GM21447 (cell line): ENCODE measurements at regions not wholly inside any gene's neighbourhood (a gene's known extent, or its start where the extent isn't known, plus 50 kb on each side); places are given as distances from the start of the nearest gene placed in this dataset.
"Not testable (repeated sequence)": the region's sequence is repeated elsewhere in the genome, so short reads cannot be mapped to it uniquely, and the experiment has no call there.

Source experiments
- ATAC-seq: cut with Tn5 transposase; IDR thresholded peaks from one replicate; pipeline ENCODE4 v1.9.1; 2021; ENCODE audit not compliant: unreplicated experiment

DNA sequence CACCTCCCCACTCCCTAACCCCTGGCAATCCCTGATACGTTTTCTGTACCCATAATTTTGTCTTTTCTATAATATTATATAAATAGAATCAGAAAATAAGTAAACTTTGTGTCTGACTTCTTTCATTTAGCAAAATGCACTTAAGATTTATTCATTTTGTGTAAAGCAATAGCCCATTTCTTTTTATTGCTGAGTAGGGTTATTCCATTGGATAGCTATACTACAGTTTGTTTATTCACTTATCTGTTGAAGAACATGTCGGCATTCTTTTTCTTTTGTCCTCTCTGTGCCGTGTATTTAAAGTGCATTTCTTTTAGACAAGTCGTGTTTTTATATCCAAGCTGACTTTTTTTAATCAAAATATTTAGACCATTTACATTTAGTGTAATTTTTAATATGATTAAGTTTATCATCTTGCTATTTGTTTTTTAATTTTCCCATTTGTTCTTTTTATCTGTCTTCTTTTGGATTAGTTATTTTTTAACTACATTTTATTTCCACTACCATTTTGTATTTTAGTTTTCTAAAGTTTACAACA lies 176.4 kb upstream of the TSHZ3 start:
- ATAC-seq: no peak

DNA sequence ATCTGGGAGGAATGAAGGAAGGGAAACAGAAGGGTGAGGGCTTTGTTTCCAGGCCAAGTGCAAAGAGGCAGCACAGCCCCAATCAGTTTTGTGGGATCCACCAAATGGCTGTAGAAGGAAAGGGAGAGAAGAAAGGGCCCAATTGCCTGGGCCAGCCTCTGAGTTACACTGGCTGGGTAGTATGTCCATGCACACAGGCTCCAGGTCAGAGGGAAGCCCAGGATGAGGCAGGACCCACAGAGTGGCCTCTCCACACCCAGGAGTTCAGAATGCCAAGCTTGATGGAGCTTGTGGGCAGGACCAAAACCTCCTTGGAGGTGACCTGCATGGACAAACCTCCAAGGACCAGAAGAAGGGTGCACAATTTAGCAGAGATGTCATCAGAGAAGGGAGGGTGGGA lies 178.2 kb upstream of the TSHZ3 start:
- ATAC-seq: no peak

DNA sequence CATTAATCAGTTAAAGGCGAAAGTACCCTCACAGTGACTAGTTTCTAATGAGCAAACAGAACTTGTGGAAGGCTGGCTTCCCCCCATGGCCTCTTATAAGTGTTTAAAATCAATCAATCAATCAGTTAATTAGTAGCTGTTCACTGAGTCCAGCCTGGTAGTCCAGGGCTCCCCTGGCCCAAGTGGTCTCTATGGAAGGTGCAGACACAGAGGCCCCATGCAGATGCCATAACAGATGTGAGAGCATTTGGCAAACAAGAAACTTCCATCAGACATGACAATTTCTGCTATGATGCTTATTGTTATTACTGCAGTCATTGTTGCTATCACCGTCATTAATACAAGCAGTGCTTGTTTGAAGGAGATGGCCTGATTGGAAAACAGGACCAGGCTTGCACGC lies 179.0 kb upstream of the TSHZ3 start:
- ATAC-seq: no peak

DNA sequence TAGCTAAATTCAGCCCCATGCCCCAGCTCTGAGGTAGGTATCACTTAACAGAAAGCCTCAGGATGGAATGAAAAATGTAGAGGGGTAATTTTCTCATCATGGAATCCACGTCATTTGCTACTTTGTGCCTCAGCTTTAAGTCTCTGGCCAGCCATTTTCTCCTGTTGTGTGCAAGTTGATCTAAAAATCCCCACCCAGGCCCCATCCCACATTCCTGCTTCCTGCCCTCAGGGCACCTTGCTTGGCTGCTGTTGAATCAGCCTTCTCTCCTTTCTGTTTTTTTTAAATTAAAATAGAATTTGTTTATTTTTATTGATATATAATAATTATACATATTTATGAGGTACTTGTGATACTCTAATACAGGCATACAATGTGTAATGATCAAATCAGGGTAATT lies 179.9 kb upstream of the TSHZ3 start:
- no peak for ATAC-seq

DNA sequence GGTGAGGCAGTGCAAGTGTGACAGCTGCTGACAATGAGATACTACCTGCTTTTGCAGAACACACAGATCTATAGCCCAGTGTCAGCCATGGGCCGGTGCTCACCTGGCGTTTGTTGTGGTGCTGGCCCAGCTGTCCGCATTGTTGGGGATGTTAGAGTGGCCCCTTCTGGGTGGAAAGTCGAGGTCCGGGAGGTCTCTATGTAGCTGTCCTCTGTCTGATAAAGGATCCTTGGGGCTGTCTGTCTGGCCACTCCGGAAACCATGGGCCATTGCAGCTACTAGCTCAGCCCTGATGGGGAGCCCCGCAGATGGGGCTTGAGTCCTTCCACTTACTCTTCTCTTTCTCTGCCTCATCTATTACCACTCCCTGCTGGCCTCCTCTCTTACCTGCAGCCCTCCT lies 181.5 kb upstream of the TSHZ3 start:
- no peak for ATAC-seq

DNA sequence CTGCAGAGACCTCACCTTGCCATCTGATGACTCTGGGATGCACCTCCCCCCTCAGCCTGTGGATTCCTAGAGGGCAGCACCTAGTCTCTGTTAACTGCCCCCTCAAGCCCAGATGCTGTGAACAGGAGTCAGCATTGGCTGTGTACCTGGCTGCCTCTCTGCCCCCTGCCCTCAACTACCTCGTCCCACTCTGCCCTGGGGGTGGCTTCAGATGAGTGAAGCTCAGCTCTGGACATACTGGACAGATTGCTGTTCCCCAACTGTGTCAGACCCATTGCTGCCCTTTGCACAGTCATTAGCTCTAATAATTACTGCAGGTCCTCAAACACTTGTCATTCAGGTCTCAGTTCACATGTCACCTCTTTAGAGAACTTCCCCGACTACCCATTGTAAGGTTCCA lies 182.1 kb upstream of the TSHZ3 start:
- ATAC-seq: no peak

DNA sequence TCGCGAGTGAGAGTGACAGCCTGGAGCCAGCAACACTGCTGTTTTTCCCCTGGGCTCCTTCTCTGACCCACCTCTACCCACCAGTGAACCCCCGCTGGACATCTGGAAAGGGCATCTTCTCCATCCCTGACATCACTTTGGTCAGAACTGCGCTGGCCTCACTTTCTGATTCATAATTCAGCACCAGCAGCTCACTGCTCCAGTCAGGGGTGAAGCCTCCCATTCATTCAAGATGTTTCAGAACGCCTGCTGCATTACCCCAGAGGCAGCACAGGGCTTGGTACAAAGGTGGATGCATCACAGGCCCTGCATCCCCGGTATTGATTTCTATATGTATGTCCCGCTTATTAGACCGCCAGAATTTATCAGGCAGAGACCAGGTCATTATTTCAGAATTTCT lies 182.8 kb upstream of the TSHZ3 start:
- no peak for ATAC-seq

DNA sequence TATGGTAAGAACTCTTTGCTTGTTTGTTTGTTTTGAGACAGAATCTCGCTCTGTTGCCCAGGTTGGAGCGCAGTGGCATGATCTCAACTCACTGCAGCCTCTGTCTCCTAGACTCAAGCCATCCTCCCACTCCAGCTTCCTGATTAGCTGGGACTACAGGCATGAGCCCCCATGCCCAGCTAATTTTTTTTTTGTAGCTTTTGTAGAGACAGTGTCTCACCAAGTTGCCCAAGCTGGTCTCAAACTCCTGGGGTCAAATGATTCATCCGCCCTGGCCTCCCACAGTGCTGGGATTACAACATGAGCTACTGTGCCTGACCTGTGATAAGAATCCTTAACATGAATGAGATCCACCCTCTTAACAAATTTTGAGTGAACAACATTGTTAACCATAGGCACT lies 183.9 kb upstream of the TSHZ3 start:
- no peak for ATAC-seq

DNA sequence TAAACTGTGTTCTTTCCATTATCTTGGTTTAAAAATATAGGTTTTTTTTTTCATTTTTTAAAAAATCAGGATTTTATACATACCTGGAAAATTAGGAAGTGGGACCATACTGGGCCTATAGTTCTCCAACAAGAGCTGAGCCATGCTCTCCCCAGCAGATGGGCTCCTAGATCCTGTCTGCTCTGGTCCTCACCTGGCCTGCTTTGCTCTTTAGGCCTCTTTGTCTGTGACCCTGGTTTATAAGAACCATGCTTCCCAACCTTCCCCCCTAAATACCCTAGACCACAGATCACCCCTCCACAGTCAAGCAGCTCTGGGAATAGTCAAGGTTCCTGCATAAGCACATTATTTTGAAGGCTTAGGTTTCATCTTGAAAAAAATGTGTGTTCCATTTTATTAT lies 185.0 kb upstream of the TSHZ3 start:
- no peak for ATAC-seq

DNA sequence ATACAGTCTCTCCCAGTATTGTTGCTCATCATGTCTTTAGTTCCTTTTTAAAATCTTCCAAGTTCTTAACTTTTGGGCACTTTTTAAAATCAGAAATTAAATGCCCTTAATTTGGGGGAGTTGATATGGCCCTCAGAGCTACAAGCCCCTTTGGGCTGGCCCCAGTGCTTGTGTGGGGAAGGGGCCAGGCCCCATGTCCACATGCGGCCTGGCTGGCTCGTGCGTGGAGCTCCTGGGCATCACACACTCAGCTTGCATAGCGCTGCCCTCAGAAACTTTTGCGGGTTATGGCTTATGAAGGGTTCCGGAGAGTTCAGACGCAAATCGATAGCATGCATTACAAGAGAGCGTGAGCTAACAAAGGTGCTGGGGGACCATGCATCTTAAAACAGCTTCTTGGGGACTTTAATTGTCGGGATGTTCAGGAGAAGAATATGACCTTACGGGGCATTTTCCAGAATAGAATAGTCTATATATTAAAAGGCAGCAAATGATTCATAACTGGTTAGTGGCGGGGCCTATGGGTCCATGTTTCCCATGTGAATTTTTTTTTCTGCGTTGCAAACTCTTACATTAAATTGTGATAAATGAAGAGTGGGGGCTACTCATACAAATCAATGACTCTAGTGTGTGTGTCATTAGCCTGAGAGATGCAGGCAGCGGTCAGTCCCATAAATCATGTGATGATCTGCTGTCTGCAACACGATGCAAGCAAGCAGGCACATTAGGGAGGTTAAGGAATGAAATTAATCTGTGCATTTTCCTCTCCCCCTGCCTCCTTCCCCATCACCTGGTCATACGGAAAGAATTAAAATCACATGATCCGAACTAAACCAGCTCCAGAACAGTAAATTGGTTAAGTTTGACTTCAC lies 185.8 kb upstream of the TSHZ3 start:
- no peak for ATAC-seq

DNA sequence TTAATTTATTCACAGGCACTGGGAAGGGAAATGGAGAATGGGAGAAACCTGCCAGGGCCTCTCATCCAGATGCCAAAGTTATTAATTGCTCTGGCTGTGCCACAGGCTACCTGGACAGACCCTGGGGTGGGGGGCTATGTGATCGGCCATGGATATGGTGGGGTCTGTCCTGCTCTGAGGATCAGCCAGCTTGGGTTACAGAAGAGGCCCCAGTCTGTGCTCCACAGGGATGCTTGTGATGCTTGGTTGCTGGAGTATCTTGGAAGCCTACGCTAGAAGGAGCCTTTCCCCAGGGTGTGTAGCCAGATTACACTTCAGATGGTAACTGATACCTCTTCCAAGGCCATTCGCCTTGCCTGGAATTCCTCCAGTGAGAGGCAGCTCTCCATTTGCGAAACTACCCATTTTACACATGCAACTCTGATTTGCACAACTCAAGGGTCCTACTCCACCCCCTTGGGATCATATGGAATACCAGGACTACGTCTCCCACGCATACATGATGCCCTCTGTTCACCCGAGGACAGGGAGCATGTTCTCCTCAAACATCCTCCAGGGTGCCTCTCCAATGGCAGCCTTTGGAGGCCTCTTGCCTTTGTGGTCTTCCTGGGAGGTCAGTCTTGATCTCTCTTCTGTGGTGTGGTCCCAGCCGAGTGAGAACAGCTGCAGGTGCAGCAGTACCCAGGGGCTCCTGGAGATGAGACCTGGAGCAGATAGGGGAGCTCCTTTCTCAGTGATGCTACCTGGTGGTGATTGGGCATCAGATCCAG lies 186.6 kb upstream of the TSHZ3 start:
- no peak for ATAC-seq

DNA sequence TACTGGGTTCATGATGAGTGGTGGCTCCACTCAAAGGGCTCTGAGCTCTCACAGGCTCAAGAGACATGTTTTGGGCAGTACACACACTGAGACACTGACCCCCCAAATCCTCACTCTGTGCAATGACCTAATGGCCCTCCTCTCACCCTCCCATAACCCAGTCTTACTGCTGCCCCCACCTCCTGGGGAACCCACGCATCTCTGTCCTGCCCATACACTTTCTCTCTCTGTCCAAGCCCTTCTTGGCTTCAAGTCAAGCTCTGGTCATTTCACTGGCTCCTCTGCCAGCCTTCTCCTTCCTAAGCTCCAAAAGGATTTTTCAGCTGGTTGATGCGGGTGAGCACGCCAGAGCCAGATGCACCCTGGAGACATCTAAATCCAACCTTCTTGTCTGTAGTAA lies 187.9 kb upstream of the TSHZ3 start:
- ATAC-seq: no peak

DNA sequence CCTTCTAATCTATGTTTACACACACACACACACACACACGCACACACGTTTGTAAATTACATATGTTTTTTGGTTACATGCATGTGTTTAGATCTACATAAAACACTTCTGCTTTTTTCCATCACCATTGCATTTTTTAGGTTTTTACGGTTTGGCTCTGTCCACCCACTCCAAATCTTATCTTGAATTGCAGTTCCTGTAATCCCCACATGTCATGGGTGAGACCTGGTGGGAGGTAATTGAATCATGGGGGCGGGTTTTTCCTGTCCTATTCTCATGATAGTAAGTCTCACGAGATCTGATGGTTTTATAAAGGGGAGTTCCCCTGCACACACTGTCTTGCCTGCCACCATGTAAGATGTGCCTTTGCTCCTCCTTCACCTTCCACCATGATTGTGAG lies 188.7 kb upstream of the TSHZ3 start:
- not testable (repeated sequence) for ATAC-seq

DNA sequence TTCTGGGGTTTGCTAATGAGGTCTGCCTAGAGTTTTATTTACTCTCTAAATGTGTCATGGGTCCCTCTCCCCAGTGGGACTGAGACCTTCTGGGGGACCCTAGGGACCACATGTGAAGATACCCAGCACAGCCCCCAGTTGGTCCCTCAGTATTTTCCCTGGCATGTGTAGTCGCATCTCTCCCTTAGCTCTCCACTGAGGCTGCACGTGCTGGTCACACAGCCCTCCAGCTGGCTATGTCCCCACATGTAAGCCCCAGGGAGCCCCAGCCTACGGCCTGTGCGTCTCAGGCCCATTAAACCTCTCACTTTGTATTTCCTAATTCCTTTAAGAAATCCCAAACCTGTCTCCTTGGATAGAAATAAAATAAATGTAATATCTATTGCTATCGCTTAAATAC lies 189.6 kb upstream of the TSHZ3 start:
- ATAC-seq: no peak

DNA sequence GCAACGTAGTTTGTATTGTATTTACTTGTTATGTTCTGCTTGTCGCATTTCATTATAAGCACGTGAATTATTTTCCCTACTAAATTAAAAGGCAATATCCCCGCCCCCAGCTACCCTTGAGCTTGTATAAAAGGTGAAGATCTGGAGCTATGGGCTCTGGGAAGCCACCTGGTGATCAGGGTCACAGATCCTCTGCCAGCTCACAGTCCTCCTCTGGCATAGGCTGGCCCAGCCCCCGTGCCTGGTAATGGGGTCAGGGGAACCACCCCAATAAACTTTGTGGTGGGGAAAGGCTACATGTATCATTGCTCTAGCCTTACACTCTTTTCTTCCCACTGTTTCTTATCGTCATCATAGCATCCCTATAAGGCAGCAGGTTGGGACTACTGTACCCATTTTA lies 190.2 kb upstream of the TSHZ3 start:
- no peak for ATAC-seq

DNA sequence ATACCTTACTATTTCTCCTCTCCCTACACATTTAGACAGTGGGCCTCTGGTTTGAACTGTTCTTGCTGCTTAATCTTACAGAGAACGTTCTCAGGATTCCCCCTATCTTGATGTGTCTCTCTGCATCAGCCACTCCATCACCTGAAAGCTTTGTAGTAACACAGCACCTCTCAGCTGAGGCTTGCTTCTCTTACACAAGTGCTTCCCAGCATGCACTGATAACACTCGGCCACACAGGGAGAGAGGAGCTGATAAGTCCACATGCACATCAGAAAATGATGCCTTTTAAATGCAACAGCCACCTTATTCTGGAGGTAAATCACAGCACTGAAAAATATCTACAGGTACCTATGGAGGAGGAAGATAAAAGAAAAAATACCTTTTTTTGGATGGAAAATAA lies 192.2 kb upstream of the TSHZ3 start:
- no peak for ATAC-seq

DNA sequence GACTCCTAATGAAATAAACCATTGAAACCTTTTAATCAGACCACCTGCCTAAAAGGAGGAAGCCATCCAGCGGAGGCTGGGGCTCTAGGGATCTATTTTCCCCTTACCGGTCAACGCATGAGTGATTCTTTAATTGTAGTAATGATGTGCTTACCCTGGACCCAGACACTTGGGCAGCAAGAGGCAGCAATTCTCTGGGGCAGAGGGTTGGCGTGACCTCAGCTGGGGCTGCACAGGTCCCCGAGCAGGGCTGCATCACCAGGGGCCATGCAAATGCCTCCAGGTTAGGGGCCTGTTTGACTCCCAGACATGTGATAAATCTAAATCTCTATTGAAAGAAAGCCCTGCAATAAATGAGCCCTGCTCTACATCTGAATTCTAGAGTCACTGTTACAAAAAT lies 194.2 kb upstream of the TSHZ3 start:
- no peak for ATAC-seq

DNA sequence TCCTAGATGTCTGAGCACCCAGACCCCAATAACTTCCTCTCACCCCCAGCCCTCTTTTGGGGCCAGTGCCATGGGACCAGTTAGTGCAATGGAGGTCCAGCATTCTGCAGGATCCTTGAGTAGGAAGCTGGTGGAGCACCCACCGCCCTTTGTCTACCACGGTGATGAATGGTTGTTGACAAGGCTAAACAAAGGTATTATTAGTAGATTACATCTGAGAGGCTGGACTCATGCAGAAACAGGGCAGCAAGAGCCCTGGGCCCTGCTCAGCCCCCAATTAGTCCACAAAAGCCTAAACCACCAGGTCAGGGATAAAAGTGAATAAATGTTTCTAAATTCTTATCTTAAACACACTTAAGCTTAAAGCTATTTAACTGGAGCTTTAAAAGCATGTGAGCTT lies 196.5 kb upstream of the TSHZ3 start:
- no peak for ATAC-seq

DNA sequence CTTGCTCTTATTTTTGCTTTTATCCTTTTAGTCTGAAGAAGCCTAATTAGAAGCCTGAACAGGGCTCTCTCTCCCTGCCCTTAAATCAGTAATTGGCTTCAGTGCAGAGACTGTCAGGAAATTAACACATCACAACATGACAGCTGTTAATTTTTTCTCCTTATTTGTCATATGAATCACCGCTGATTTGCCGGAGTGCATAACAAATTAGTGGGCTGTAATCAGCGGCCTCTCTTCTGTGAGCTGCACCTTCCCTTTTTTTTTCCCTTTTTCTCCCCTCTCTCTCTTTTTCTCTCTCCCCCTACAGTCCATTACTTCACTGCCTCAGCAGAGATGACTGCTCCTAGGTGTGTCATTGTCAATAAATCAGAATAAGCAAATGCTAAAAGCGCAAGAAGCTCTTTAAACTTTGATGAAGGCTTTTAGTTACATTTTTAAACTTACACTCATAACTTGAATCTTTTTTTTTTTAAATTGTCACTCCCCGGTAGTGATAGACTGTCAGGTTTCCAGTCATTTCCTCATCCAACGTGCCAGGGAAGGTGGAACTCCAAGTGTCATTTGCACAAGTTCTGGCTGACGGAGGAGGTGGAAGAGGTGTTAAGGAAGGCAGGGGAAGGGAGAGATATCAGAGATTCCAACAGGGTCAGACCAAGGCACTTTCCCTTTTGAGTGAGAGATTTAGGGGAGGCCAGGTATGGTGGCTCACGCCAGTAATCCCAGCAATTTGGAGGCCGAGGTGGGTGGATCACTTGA lies 197.1 kb upstream of the TSHZ3 start:
- no peak for ATAC-seq

DNA sequence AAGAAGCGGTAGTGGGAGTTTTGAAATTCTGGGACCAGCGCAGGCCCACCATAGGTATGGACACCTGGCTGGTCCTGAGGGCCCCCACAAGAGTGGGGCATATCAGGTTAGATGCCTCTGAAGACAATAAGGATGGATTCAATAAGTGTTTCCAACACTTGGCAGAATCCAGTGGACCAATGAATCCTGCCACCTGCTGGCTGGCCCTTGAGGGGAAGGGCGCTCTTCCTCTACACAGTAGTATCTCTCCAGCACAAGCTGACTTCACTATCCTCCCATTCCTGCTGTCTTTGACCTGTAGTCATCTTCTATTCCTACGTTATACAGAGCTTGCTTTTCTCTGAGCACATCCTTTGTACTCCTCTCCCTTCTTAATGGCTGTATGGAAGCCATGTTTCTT lies 199.7 kb upstream of the TSHZ3 start:
- ATAC-seq: no peak

DNA sequence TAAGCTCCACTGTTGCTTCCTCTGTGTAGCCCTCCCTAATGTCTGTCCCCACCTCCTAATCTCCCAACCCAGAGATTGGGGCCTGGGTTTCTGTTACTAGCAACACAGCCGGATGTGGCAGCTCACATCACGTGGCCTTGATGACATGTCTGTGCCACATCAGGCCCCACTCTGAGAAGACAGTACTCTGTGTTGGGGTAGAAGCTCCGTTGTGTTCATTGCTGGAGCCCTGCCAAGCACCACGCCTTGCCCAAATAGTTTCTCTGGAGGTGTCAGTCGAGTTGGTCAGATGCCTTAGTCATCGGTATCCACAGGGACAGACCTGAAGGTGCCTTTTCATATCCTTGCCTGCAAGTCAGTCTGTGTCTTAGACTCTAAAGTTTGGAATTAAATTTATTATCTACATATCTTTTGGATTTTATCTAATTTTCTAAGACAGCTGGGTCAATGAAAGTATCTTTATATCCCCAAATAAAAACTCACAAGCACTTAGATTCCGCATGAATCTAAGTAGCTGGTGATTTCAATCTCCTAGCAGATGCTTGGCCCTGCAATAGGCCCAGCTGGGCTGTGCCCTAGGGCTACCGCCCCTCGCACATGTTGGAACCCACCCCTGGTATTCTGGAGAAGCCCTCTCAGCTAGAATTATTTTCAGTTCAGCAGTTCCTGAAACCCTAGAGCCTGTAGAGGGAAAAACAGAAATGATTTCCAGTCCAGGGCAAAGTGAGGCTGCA lies 204.0 kb upstream of the TSHZ3 start:
- no peak for ATAC-seq
